ENCODE measurements at regions not wholly inside any gene's neighbourhood (a gene's known extent, or its start where the extent isn't known, plus 50 kb on each side); places are given as distances from the start of the nearest gene placed in this dataset.

DNA sequence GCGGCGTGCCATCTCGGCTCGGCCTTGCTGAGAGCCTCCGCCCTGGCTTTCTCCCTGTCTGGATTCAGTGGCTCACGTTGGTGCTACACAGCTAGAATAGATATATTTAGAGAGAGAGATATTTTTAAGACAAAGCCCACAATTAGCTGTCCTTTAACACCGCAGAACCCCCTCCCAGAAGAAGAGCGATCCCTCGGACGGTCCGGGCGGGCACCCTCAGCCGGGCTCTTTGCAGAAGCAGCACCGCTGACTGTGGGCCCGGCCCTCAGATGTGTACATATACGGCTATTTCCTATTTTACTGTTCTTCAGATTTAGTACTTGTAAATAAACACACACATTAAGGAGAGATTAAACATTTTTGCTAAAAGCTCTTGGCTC is 54.1 kb downstream of the PLXNA1 start:
- no peak overlapping the region for H3K4me3 ChIP-seq (ENCODE audit: low read depth, low read length)
- no peak for DNase-seq (ENCODE audit: low read depth)
- TF ChIP-seq, protein P1, sequence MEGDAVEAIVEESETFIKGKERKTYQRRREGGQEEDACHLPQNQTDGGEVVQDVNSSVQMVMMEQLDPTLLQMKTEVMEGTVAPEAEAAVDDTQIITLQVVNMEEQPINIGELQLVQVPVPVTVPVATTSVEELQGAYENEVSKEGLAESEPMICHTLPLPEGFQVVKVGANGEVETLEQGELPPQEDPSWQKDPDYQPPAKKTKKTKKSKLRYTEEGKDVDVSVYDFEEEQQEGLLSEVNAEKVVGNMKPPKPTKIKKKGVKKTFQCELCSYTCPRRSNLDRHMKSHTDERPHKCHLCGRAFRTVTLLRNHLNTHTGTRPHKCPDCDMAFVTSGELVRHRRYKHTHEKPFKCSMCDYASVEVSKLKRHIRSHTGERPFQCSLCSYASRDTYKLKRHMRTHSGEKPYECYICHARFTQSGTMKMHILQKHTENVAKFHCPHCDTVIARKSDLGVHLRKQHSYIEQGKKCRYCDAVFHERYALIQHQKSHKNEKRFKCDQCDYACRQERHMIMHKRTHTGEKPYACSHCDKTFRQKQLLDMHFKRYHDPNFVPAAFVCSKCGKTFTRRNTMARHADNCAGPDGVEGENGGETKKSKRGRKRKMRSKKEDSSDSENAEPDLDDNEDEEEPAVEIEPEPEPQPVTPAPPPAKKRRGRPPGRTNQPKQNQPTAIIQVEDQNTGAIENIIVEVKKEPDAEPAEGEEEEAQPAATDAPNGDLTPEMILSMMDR (IDR thresholded peaks at IDR 0.05; ENCODE audit: insufficient read depth, low read length): no peak

DNA sequence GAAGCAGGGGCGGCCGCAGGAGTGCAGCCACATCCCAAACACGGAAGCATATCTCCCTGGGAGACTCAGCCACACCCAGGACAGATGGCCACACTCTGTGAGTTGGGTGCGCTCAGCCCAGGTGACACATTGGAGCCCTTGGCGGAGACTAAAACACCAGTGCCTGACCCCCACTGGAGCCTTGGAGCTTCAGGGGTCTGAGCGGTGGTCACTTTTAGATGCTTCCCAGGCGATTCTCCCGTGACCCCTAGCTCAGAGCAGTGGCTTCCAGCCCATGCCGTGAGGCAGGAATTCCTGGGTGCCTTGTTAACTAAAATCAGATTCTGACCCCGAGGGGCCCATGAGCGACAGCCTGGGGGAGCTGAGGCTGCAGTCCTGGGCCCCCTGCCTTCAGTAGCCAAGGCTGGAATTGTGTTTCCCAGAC is 54.5 kb downstream of the PLXNA1 start:
- no peak overlapping the region for H3K4me3 ChIP-seq (ENCODE audit: low read depth, low read length)
- TF ChIP-seq, protein P1 (IDR thresholded peaks at IDR 0.05; ENCODE audit: insufficient read depth, low read length): no peak
- DNase-seq (ENCODE audit: low read depth): no peak

DNA sequence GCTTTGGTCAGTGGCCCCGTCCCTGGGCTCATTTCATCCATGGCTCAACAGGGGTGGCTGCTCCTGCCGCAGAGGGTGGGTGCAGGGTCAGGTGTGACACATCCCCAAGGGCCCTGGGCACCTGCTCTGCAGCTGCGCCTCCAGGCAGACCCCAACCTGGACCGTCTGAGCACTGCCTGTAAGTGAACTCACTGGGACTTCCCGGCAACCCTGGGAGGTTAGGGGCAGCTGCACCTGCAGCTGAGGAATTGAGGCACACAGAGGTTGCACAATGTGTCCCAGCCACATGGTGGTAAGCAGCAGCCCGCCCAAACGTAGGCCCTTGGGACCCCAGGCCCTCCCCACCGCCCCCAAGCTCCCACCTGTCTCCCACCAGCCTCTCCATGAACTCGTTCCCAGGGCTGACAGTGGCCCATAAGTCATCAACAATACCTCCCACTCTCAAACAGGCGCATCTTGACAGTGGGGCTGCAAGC is 55.1 kb downstream of the PLXNA1 start:
- no peak for DNase-seq (ENCODE audit: low read depth)
- H3K4me3 ChIP-seq (ENCODE audit: low read depth, low read length): no peak overlapping the region
- TF ChIP-seq, protein P1 (IDR thresholded peaks at IDR 0.05; ENCODE audit: insufficient read depth, low read length): no peak

DNA sequence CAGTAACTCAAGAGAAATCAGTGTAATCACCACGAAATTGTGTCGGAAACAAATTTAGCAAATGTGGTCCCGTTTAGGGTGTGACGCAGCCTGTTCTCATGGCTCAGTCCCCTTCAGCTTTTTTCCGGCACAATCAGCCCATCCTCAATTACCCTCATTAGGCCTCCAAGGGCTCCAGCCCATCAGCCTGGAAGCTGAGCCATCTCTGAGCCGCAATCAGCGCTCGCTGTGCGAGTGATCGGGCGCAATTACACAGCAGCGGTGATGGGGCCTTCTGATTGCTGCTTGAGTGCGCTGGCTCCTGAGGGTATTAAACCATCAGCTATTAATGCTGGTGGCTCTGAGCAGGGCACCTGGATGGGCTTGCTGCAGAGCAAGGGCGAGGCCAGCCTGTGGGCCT is 55.6 kb downstream of the PLXNA1 start:
- no peak overlapping the region for H3K4me3 ChIP-seq (ENCODE audit: low read depth, low read length)
- TF ChIP-seq, protein P1 (IDR thresholded peaks at IDR 0.05; ENCODE audit: insufficient read depth, low read length): no peak
- DNase-seq (ENCODE audit: low read depth): no peak

DNA sequence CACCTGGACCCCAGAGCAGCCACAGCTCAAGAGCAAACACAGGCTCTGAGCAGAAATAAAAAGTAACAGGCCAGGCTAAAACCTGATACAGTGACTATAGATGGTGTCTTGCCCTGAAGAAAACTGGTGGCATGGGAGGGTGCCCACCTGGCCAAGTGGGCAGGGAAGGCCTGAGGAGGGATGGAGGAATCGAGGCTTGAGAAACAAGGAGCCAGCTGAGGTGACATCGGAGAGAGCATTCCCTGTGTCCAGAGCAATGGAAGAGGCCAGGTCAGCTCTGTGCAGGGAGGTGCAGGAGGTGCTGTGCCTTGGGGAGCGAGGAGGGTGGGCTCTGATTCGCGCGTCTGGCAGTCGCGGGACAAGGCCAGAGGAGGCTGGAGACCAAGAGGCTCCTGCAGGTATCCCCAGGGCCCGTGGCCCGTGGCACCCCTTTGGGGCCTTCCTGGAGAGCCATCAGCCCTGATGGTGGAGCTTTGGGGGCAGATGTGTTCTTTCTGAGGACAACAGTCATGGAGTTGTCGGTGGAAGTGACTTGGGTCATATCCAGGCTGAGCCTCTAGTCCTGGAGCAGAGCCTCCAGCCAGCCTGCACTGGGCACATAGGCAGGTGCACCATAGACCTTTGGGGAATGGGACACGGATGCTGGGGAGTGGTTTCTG is 56.1 kb downstream of the PLXNA1 start:
- H3K4me3 ChIP-seq (ENCODE audit: low read depth, low read length): no peak overlapping the region
- no peak for DNase-seq (ENCODE audit: low read depth)
- TF ChIP-seq, protein P1 (IDR thresholded peaks at IDR 0.05; ENCODE audit: insufficient read depth, low read length): no peak

DNA sequence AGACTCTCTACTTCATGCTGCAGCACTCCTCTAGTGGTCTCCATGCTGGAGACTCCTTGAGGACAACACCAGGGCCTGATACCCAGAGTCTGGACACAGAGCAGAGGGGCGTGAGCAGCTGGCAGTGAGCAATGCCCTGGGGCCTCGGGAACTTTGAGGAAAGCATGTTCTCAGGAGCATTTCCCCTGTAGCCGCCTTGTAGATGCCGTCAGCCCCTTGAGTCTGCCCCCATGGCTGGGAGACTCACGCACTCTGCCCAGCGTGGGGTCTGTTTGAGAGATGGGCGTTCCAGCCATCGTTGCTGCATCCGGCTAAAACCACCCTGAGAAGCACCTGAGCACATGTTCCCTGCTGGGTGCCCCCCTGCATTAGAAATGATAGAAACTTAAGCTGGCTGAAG is 56.8 kb downstream of the PLXNA1 start:
- TF ChIP-seq, protein P1 (IDR thresholded peaks at IDR 0.05; ENCODE audit: insufficient read depth, low read length): no peak
- no peak overlapping the region for H3K4me3 ChIP-seq (ENCODE audit: low read depth, low read length)
- no peak for DNase-seq (ENCODE audit: low read depth)

DNA sequence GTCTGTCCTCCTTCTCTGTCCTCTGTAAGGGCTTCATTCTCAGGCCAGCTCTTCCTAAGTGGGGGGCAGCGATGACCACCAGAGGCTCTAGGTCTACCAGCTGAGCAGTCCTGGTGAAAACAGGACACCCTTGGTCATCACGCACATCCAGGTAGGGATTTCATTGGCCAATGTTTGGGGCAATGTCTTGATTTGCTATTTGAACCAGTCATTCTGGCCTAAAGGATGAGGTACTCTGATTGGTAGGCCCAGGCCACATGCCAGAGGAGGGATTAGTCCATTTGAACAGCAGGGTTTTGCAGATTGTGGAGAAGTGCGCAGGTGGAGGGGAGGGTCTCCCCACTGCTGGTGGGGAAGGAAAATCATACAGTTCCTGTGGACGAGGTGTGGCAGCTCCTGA is 57.3 kb downstream of the PLXNA1 start:
- DNase-seq (ENCODE audit: low read depth): no peak
- TF ChIP-seq, protein P1 (IDR thresholded peaks at IDR 0.05; ENCODE audit: insufficient read depth, low read length): no peak
- H3K4me3 ChIP-seq (ENCODE audit: low read depth, low read length): no peak overlapping the region
